HepG2 (cell line): ENCODE measurements at regions not wholly inside any gene's neighbourhood (a gene's known extent, or its start where the extent isn't known, plus 50 kb on each side); places are given as distances from the start of the nearest gene placed in this dataset.

ENCODE experiments used
- ATAC-seq: fragments of 200-7000 bp; cut with Tn5 transposase; 3 replicates; pipeline ENCODE4 v1.9.1; 2020; ENCODE audit warnings: mild to moderate bottlenecking, moderate library complexity
- BruUV-seq: library from RNA; stranded (reverse); fragments of 400-500 nt; replicated peaks from 2 replicates; lab custom pipeline; 2021; lab: Mats Ljungman, UMichigan
- CTCF ChIA-PET: fragments of 300-600 bp; formaldehyde crosslinking; extraction: SDS; loops from one replicate; lab custom pipeline; 2021; ENCODE audit warnings: low total read pairs, inconsistent platforms, low intra/inter-chr PET ratio; lab: Yijun Ruan, JAX
- POLR2A ChIA-PET: fragments of 350-600 bp; sonication (Branson Sonifier 250); formaldehyde crosslinking; loops from one replicate; lab custom pipeline; 2020; ENCODE audit warnings: antibody characterized with exemption, inconsistent platforms; lab: Yijun Ruan, JAX
- DNase-seq: peaks from one replicate; pipeline ENCODE4 v3.0.0-alpha.2; 2015; ENCODE audit warnings: low spot score
- FAIRE-seq: peaks from 3 replicates; lab custom pipeline; 2011; peaks lifted over from hg19 to GRCh38; lab: Jason Lieb, UNC
- H2AFZ ChIP-seq: one replicate; pipeline ENCODE4 v1.6.1; 2011; ENCODE audit warnings: low read length, inconsistent platforms
- H3K27ac ChIP-seq: fragments of 300-600 bp; 3 replicates; pipeline ENCODE4 v1.8.0; 2011; ENCODE audit warnings: mixed run types, mild to moderate bottlenecking, mixed read lengths, low read length, inconsistent platforms; ENCODE audit not compliant: insufficient read depth; ENCODE audit errors: extremely low read length
- H3K27me3 ChIP-seq, 2 experiments: fragments of 200-600 bp in 1 of 2; 2 replicates in 1 of 2; 3 replicates in 1 of 2; pipeline versions ENCODE4 v1.6.0 to v1.8.0; 2011; ENCODE audit warnings: low read length in 2 of 2, mild to moderate bottlenecking in 2 of 2, moderate library complexity in 2 of 2, inconsistent platforms in 1 of 2; ENCODE audit not compliant: insufficient read depth in 2 of 2, control insufficient read depth in 1 of 2
- H3K36me3 ChIP-seq, 2 experiments: fragments of 200-600 bp in 1 of 2; replicated peaks in 1 of 2; 2 replicates in 1 of 2; 3 replicates in 1 of 2; pipeline versions ENCODE4 v1.5.1 to v1.8.0; 2011; ENCODE audit warnings: low read length in 2 of 2, inconsistent platforms in 1 of 2; ENCODE audit not compliant: insufficient read depth in 2 of 2, control insufficient read depth in 1 of 2
- H3K4me1 ChIP-seq: 2 replicates; pipeline ENCODE4 v1.5.1; 2012; ENCODE audit warnings: low read length, inconsistent platforms; ENCODE audit not compliant: insufficient read depth
- H3K4me2 ChIP-seq: 2 replicates; pipeline ENCODE4 v1.6.0; 2011; ENCODE audit warnings: low read depth, low read length, inconsistent platforms
- H3K4me3 ChIP-seq, 3 experiments: fragments of 200-600 bp in 1 of 3; sonication (generic), shearing (Covaris generic) in 1 of 3; replicated peaks in 1 of 3; 2 replicates each; pipeline ENCODE4 v1.5.1; 2011 to 2016; ENCODE audit warnings: low read length in 3 of 3, inconsistent platforms in 2 of 3, low read depth in 2 of 3, mild to moderate bottlenecking in 2 of 3, control low read depth in 1 of 3, mixed read lengths in 1 of 3; ENCODE audit not compliant: insufficient read depth in 1 of 3
- H3K79me2 ChIP-seq: one replicate; pipeline ENCODE4 v1.6.1; 2011; ENCODE audit warnings: low read length, inconsistent platforms; ENCODE audit not compliant: insufficient read depth
- H3K9ac ChIP-seq: 2 replicates; pipeline ENCODE4 v1.6.0; 2011; ENCODE audit warnings: mild to moderate bottlenecking, low read depth, low read length, inconsistent platforms; ENCODE audit not compliant: insufficient read depth
- H3K9me3 ChIP-seq: 2 replicates; pipeline ENCODE4 v1.5.1; 2012; ENCODE audit warnings: mild to moderate bottlenecking, low read length
- H4K20me1 ChIP-seq: 2 replicates; pipeline ENCODE4 v1.6.0; 2011; ENCODE audit warnings: inconsistent platforms, mild to moderate bottlenecking, low read length, moderate library complexity; ENCODE audit not compliant: insufficient read depth
- EHMT2 ChIP-seq: fragments of 200-600 bp; sonication (generic); IDR thresholded peaks from 2 replicates; pipeline ENCODE4 v1.7.0; 2017; ENCODE audit warnings: antibody characterized with exemption, low read depth, low read length, borderline replicate concordance
- NBN ChIP-seq: fragments of 450-650 bp; conservative IDR thresholded peaks from 2 replicates; pipeline ENCODE4 v1.6.1; 2017
- RAD21 ChIP-seq: fragments of 450-650 bp; formaldehyde crosslinking; IDR thresholded peaks from 2 replicates; pipeline ENCODE4 v1.5.0; 2020; ENCODE audit warnings: mild to moderate bottlenecking
- STAG1 ChIP-seq: sonication (generic); formaldehyde crosslinking; IDR thresholded peaks from 2 replicates; pipeline ENCODE4 v1.4.0; 2020; ENCODE audit warnings: missing genetic modification reagents
- XRCC5 ChIP-seq: fragments of 200-400 bp; formaldehyde crosslinking; optimal IDR thresholded peaks from 2 replicates; pipeline ENCODE3; 2017; ENCODE audit warnings: mild to moderate bottlenecking, low read length
- ZNF441 ChIP-seq: sonication (generic); formaldehyde crosslinking; IDR thresholded peaks from 2 replicates; pipeline ENCODE4 v1.7.0; 2021; ENCODE audit warnings: missing genetic modification reagents, borderline replicate concordance
- ZNF737 ChIP-seq: sonication (generic); formaldehyde crosslinking; IDR thresholded peaks from 2 replicates; pipeline ENCODE4 v1.5.0; 2020; ENCODE audit warnings: missing genetic modification reagents, mild to moderate bottlenecking, borderline replicate concordance
- WGBS: methylation state at CpG from one replicate; pipeline ENCODE4 v1.1.6; 2017; ENCODE audit warnings: low lambda C conversion rate; 5-methylcytosine and 5-hydroxymethylcytosine counted together
- in situ Hi-C: cut with HindIII; loops from 2 replicates; pipeline ENCODE4 v1.10.0; 2017; ENCODE audit warnings: low pct_unique_long_range_greater_than_20kb; ENCODE audit not compliant: extremely low pct_ligation_motif_present
- intact Hi-C: fragments of 100-400 bp; cut with micrococcal nuclease; formaldehyde crosslinking; loops from one replicate; pipeline ENCODE4 v1.10.0; 2022; ENCODE audit not compliant: unreplicated experiment

GRCh38 chr16:86834451-86835035, 256.2 kb downstream of the FOXL1 start:
- BruUV-seq = no TSS peak
- H4K20me1 ChIP-seq = no peaks in the 10 kb centered on the region
- ChIA-PET POLR2A (no interaction called here), CTCF (interaction anchor here (2.1 kb wide), 1 partner anchor 271 kb away, joined by 7 read pairs; no protein-coding TSS in a partner anchor)
- no peak overlapping the region for H3K27ac ChIP-seq
- peak; percentile 59 for ATAC-seq
- peaks cover 1 to 47% of the 10 kb centered on the region in 2 experiments; a peak in 3 of 5 replicates for H3K27me3 ChIP-seq
- no peak overlapping the region for H2AFZ ChIP-seq
- intact Hi-C loops = no loop called here
- TF ChIP-seq RAD21 (CRISPR knock-in tag) (no peak), XRCC5 (peak; percentile 37), STAG1 (CRISPR knock-in tag) (peak; percentile 27; the same call in 1 of the 2 replicates), ZNF441 (CRISPR knock-in tag) (no peak), EHMT2 (no peak)
- no peaks in the 10 kb centered on the region for H3K36me3 ChIP-seq
- FAIRE-seq = no peak
- no peak for DNase-seq
- no peaks in the 10 kb centered on the region for H3K79me2 ChIP-seq
- no peaks in the 10 kb centered on the region for H3K4me1 ChIP-seq
- no peaks in the 10 kb centered on the region for H3K9me3 ChIP-seq
- no peak overlapping the region for H3K4me2 ChIP-seq
- WGBS = 16% methylated on average over 20 of the region's 22 CpGs
- in situ Hi-C loops = no loop called here
- H3K9ac ChIP-seq = no peak overlapping the region
- H3K4me3 ChIP-seq = no peak overlapping the region

- WGBS = 46% methylated on average over 15 of the region's 18 CpGs
- H3K27me3 ChIP-seq = peaks cover 1 to 47% of the 10 kb centered on the region in 2 experiments; a peak in 3 of 5 replicates
- intact Hi-C loops (no loop called here), in situ Hi-C loops (no loop called here)
- FAIRE-seq (no peak), DNase-seq (no peak), ATAC-seq (no peak)
- no peaks in the 10 kb centered on the region for H3K9me3 ChIP-seq
- TF ChIP-seq NBN (no peak), ZNF737 (CRISPR knock-in tag) (no peak)
- H3K4me3 ChIP-seq = no peak overlapping the region
- no peaks in the 10 kb centered on the region for H3K79me2 ChIP-seq
- H3K36me3 ChIP-seq = no peaks in the 10 kb centered on the region
- H2AFZ ChIP-seq = no peak overlapping the region
- ChIA-PET CTCF (no interaction called here), POLR2A (no interaction called here)
- no peak overlapping the region for H3K4me2 ChIP-seq
- no TSS peak for BruUV-seq
- no peak overlapping the region for H3K9ac ChIP-seq
- no peaks in the 10 kb centered on the region for H4K20me1 ChIP-seq
- no peak overlapping the region for H3K27ac ChIP-seq
- no peaks in the 10 kb centered on the region for H3K4me1 ChIP-seq
Measured at GRCh38 chr16:86835982-86836381, 257.6 kb downstream of the FOXL1 start.
